NCI-H1105 treated with DMSO at 0.1 percent for 48 hours (cell line): ENCODE measurements at regions not wholly inside any gene's neighbourhood (a gene's known extent, or its start where the extent isn't known, plus 50 kb on each side); places are given as distances from the start of the nearest gene placed in this dataset.

Source experiments
- DNase-seq: peaks from one replicate; lab custom pipeline; 2025; lab: John Stamatoyannopoulos, UW

- DNase-seq, result no peak
These were observed 787.4 kb downstream of the DACH1 start for GRCh38 chr13:71079638-71080037.

GRCh38 chr13:71068041-71068440 is 799.0 kb downstream of the DACH1 start:
- no peak for DNase-seq

GRCh38 chr13:71067165-71067815 is 799.7 kb downstream of the DACH1 start:
- DNase-seq, result peak; percentile 9

- no peak for DNase-seq
These were observed 810.4 kb downstream of the DACH1 start for GRCh38 chr13:71056581-71056980.

- DNase-seq, result no peak
These were observed 811.4 kb downstream of the DACH1 start for GRCh38 chr13:71055644-71056043.

GRCh38 chr13:71055047-71055446 is 812.0 kb downstream of the DACH1 start:
- DNase-seq, result no peak

- DNase-seq, result no peak
These were observed 812.6 kb downstream of the DACH1 start for GRCh38 chr13:71054358-71054757.

- DNase-seq, result no peak
These were observed 815.4 kb downstream of the DACH1 start for GRCh38 chr13:71051573-71051972.

GRCh38 chr13:71046360-71047079 is 820.5 kb downstream of the DACH1 start:
- no peak for DNase-seq

- DNase-seq, result no peak
These were observed 821.9 kb downstream of the DACH1 start for GRCh38 chr13:71045101-71045500.

- DNase-seq, result no peak
These were observed 827.6 kb downstream of the DACH1 start for GRCh38 chr13:71039440-71039839.

- DNase-seq, result no peak
These were observed 833.0 kb downstream of the DACH1 start for GRCh38 chr13:71034018-71034417.

- no peak for DNase-seq
These were observed 834.0 kb downstream of the DACH1 start for GRCh38 chr13:71033026-71033425.

- no peak for DNase-seq
These were observed 836.2 kb downstream of the DACH1 start for GRCh38 chr13:71030784-71031183.

- no peak for DNase-seq
These were observed 838.1 kb downstream of the DACH1 start for GRCh38 chr13:71028884-71029283.

- peak; percentile 1 for DNase-seq
These were observed 845.1 kb downstream of the DACH1 start for GRCh38 chr13:71021825-71022422.

GRCh38 chr13:71018995-71019394 is 848.0 kb downstream of the DACH1 start:
- DNase-seq, result no peak

- DNase-seq, result no peak
These were observed 848.5 kb downstream of the DACH1 start for GRCh38 chr13:71018544-71018943.

GRCh38 chr13:71017607-71018006 is 849.4 kb downstream of the DACH1 start:
- DNase-seq, result no peak

GRCh38 chr13:71015516-71015915 is 851.5 kb downstream of the DACH1 start:
- DNase-seq, result no peak

- DNase-seq, result no peak
These were observed 852.0 kb downstream of the DACH1 start for GRCh38 chr13:71015021-71015420.

GRCh38 chr13:71005919-71006318 is 861.1 kb downstream of the DACH1 start:
- DNase-seq, result no peak

GRCh38 chr13:70995338-70995737 is 871.7 kb downstream of the DACH1 start:
- DNase-seq, result no peak
